Esophagus squamous epithelium (tissue), 4 donors: ENCODE measurements at regions not wholly inside any gene's neighbourhood (a gene's known extent, or its start where the extent isn't known, plus 50 kb on each side); places are given as distances from the start of the nearest gene placed in this dataset.
A peak's percentile ranks its signal among the peaks of the same experiment; 100 is the strongest.

Experiments
- POLR2A ChIP-seq, 4 donors: fragments of 450-650 bp; IDR thresholded peaks; one replicate each; pipeline ENCODE4 v1.6.1; 2017; ENCODE audit warnings: antibody characterized with exemption in 4 of 4, mild to moderate bottlenecking in 4 of 4, moderate library complexity in 3 of 4
- TF ChIP-seq, protein P1 (sequence below), 6 experiments: fragments of 450-650 bp in 4 of 6; fragments of 200-600 bp in 2 of 6; sonication (generic) in 2 of 6; IDR thresholded peaks; one replicate each; pipeline ENCODE4 v1.5.1; 2016 to 2019; ENCODE audit warnings: antibody characterized with exemption in 6 of 6, mild to moderate bottlenecking in 4 of 6, moderate library complexity in 4 of 6

DNA sequence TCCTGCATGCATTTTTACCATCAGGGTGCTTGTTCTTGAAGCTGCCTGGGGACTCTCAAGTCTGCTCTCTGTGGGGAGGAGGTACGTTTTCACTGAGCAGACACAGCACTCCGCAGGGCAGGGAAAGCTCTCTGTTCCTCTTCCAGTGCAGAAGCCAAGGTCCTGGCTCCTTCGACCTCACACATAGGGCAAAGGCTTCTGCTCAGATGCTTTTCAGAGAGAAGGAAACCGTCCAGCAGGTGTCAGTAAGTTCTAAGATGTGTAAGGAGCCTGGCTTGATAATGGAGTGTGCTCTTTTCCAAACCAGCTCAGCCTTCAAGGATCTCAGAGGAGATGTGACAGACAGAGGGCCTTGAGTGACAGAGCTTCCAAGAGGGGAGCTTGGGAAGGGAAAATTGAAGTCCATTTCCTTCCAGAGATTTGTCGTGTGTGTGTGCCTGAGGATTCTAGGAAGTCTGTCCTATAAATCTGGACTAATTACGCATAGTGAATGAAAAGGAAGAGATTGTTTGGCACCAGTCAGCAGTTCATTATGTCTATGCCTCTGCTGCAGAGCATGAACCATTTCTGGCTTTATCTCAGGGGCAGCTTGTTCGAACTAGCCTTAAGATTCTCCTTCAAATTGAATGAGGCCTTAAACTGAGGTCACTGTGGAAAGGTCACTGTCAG is 67.3 kb upstream of the UPP2 start:
- TF ChIP-seq, protein P1, sequence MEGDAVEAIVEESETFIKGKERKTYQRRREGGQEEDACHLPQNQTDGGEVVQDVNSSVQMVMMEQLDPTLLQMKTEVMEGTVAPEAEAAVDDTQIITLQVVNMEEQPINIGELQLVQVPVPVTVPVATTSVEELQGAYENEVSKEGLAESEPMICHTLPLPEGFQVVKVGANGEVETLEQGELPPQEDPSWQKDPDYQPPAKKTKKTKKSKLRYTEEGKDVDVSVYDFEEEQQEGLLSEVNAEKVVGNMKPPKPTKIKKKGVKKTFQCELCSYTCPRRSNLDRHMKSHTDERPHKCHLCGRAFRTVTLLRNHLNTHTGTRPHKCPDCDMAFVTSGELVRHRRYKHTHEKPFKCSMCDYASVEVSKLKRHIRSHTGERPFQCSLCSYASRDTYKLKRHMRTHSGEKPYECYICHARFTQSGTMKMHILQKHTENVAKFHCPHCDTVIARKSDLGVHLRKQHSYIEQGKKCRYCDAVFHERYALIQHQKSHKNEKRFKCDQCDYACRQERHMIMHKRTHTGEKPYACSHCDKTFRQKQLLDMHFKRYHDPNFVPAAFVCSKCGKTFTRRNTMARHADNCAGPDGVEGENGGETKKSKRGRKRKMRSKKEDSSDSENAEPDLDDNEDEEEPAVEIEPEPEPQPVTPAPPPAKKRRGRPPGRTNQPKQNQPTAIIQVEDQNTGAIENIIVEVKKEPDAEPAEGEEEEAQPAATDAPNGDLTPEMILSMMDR (IDR thresholded peaks at IDR 0.05): peak; percentile 15 to 62 (median 46)
- no peak for TF ChIP-seq POLR2A (IDR thresholded peaks at IDR 0.05)
